GM12864 (cell line): ENCODE measurements at regions not wholly inside any gene's neighbourhood (a gene's known extent, or its start where the extent isn't known, plus 50 kb on each side); places are given as distances from the start of the nearest gene placed in this dataset.

Experiments
- DNase-seq: peaks from one replicate; pipeline ENCODE4 v3.0.0-alpha.2; 2011; ENCODE audit warnings: low read depth
- H3K4me3 ChIP-seq: 2 replicates; pipeline ENCODE4 v1.5.1; 2011; ENCODE audit warnings: mild to moderate bottlenecking, low read depth, low read length, control low read depth
- TF ChIP-seq, protein P1 (sequence below): IDR thresholded peaks from 2 replicates; pipeline ENCODE4 v1.5.1; 2011; ENCODE audit warnings: low read depth, mild to moderate bottlenecking, moderate library complexity, low read length, control low read depth, inconsistent platforms; ENCODE audit errors: missing control alignments

DNA sequence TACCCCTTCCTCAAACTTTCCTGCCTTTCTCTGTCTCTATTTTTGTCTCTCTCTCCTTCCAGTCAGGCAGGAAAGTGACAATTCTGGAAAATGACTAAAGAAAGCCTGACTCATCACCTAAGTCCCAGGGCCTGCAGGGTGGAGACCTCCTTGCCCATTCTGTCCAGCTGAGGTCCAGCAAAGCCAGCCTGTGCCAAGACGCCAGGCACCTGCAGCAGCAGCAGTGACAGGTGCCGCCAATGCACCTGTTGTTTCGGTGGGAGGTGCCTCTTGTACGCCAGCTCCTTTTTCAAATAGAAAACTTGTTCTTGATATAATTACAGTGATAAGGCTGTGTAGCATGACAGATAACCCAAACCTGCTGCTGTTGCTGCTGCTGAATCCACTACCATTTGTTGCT lies 501.3 kb downstream of the NTRK3 start:
- no peak overlapping the region for H3K4me3 ChIP-seq
- TF ChIP-seq, protein P1, sequence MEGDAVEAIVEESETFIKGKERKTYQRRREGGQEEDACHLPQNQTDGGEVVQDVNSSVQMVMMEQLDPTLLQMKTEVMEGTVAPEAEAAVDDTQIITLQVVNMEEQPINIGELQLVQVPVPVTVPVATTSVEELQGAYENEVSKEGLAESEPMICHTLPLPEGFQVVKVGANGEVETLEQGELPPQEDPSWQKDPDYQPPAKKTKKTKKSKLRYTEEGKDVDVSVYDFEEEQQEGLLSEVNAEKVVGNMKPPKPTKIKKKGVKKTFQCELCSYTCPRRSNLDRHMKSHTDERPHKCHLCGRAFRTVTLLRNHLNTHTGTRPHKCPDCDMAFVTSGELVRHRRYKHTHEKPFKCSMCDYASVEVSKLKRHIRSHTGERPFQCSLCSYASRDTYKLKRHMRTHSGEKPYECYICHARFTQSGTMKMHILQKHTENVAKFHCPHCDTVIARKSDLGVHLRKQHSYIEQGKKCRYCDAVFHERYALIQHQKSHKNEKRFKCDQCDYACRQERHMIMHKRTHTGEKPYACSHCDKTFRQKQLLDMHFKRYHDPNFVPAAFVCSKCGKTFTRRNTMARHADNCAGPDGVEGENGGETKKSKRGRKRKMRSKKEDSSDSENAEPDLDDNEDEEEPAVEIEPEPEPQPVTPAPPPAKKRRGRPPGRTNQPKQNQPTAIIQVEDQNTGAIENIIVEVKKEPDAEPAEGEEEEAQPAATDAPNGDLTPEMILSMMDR = no peak
- no peak for DNase-seq

DNA sequence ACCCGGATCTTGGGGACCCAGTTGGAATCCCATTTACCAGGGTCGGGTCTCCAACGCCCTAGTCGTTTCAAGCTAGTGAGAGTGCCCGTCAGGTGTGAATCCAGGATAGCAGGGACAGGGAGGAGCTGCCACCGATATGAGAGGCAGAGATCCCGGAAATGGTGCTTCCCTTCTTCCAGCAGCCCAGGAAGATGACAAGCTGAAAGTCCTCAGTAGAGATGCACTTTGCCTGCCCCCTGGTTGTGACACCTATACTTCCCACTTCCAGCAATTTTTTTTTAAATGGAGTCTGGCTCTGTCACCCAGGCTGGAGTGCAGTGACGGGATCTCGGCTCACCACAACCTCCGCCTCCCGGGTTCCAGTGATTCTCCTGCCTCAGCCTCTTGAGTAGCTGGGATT lies 503.0 kb downstream of the NTRK3 start:
- TF ChIP-seq, protein P1 = no peak
- H3K4me3 ChIP-seq = no peak overlapping the region
- DNase-seq = no peak

- no peak for DNase-seq
- H3K4me3 ChIP-seq = no peak overlapping the region
- TF ChIP-seq, protein P1 = no peak
These were observed 504.1 kb downstream of the NTRK3 start for GRCh38 chr15:87752250-87752951.

GRCh38 chr15:87748483-87748882 lies 508.1 kb downstream of the NTRK3 start:
- TF ChIP-seq, protein P1 = no peak
- no peak overlapping the region for H3K4me3 ChIP-seq
- no peak for DNase-seq

- no peak overlapping the region for H3K4me3 ChIP-seq
- DNase-seq = no peak
These were observed 509.5 kb downstream of the NTRK3 start for GRCh38 chr15:87747087-87747486.

GRCh38 chr15:87746333-87746732 lies 510.2 kb downstream of the NTRK3 start:
- no peak overlapping the region for H3K4me3 ChIP-seq
- DNase-seq = no peak
- TF ChIP-seq, protein P1 = no peak

More at GRCh38 chr15:87747087-87747486, 509.5 kb downstream of the NTRK3 start:
- TF ChIP-seq, protein P1 = no peak

DNA sequence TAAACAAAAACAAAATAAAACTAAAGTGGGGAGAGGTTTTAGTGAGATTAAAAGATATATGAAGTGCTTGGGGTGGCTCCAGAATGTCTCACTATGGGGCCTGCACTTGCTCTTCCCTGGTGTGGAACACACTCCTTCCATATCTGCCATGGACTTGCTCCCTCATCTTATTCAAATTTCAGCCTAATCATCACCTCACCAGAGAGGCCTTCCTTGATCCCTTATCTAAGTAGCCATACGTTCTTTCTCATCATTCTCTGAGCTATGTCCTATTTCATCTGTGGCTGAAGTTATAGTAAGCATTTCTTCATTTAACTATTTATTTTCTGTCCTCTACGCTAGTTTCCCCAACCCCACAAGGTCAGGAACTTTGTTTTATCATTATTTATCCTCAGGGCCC lies 511.7 kb downstream of the NTRK3 start:
- no peak overlapping the region for H3K4me3 ChIP-seq
- DNase-seq = no peak
- TF ChIP-seq, protein P1 = no peak
